Psoas muscle (tissue), 7 donors: ENCODE measurements at regions not wholly inside any gene's neighbourhood (a gene's known extent, or its start where the extent isn't known, plus 50 kb on each side); places are given as distances from the start of the nearest gene placed in this dataset.
"Not testable (repeated sequence)": the region's sequence is repeated elsewhere in the genome, so short reads cannot be mapped to it uniquely, and the experiment has no call there.

Source experiments
- ATAC-seq, 4 donors: fragments of 200-7000 bp; cut with Tn5 transposase; one replicate each; pipeline ENCODE4 v1.9.1; 2020; ENCODE audit warnings: moderate library complexity in 3 of 4, mild to moderate bottlenecking in 2 of 4
- DNase-seq, 2 donors: peaks; one replicate each; pipeline ENCODE4 v3.0.0-alpha.2; 2020
- H3K27ac ChIP-seq: fragments of 200-600 bp; one replicate; pipeline ENCODE4 v1.8.0; 2022
- H3K27me3 ChIP-seq, 3 donors: fragments of 200-600 bp in 1 of 3; one replicate each; pipeline versions ENCODE4 v1.6.1 to v1.8.0; 2013 to 2022; ENCODE audit warnings: low read length in 2 of 3, mild to moderate bottlenecking in 2 of 3, moderate library complexity in 1 of 3; ENCODE audit not compliant: insufficient read depth in 3 of 3
- H3K36me3 ChIP-seq, 2 donors: fragments of 200-600 bp in 1 of 2; one replicate each; pipeline versions ENCODE4 v1.6.1 to v1.8.0; 2013 to 2022; ENCODE audit warnings: low read depth in 1 of 2, mild to moderate bottlenecking in 1 of 2, moderate library complexity in 1 of 2; ENCODE audit not compliant: insufficient read depth in 1 of 2
- H3K4me1 ChIP-seq: fragments of 200-600 bp; one replicate; pipeline ENCODE4 v1.8.0; 2022
- H3K4me3 ChIP-seq: fragments of 200-600 bp; one replicate; pipeline ENCODE4 v1.8.0; 2022; ENCODE audit warnings: mild to moderate bottlenecking
- H3K9me3 ChIP-seq: fragments of 200-600 bp; one replicate; pipeline ENCODE4 v1.8.0; 2022
- CTCF ChIP-seq: fragments of 200-600 bp; IDR thresholded peaks from one replicate; pipeline ENCODE4 v1.8.0; 2022; ENCODE audit warnings: antibody characterized with exemption
- WGBS, 3 donors: extraction: QIAGEN DNeasy Blood & Tissue Kit; methylation state at CpG; one replicate each; pipeline versions ENCODE4 v1.1.6 to v1.1.7; 2013; 5-methylcytosine and 5-hydroxymethylcytosine counted together
- intact Hi-C, 2 donors: fragments of 100-400 bp; cut with DNase I; formaldehyde crosslinking; loops; one replicate each; pipeline versions ENCODE4 v1.11.0 to v1.14.2; 2022
- donor health status: healthy with polysubstance abuse.
- donor health status: DM: no; HTN: no; CAD: no; lungs with moderate emphysema.
- donor health status: Bipolar disorder and iron deficiency.
- donor health status: healthy.
- donor health status: DM: yes; HTN: yes; CAD: no.
- donor health status: DM: no; HTN: no; CAD: no.
- donor health status: DM: yes; HTN: yes; CAD: no.

GRCh38 chr5:30152431-30152830 lies 1041.1 kb upstream of the CDH6 start:
- no peak for DNase-seq

GRCh38 chr5:30150231-30150630 lies 1043.3 kb upstream of the CDH6 start:
- Histone ChIP-seq H3K9me3 (no peaks in the 10 kb centered on the region), H3K4me3 (no peak overlapping the region), H3K27ac (no peak overlapping the region), H3K4me1 (no peaks in the 10 kb centered on the region), H3K27me3 (no peaks in the 10 kb centered on the region), H3K36me3 (no peaks in the 10 kb centered on the region)
- intact Hi-C loops, result no loop called here
- ATAC-seq (no peak), DNase-seq (no peak)
- TF ChIP-seq CTCF, result no peak

More at GRCh38 chr5:30152431-30152830, 1041.1 kb upstream of the CDH6 start:
- Histone ChIP-seq H3K36me3 (no peaks in the 10 kb centered on the region), H3K27me3 (no peaks in the 10 kb centered on the region), H3K4me1 (no peaks in the 10 kb centered on the region), H3K27ac (no peak overlapping the region), H3K4me3 (no peak overlapping the region), H3K9me3 (no peaks in the 10 kb centered on the region)
- intact Hi-C loops, result no loop called here
- no peak for ATAC-seq
- 66 to 86% (median 71%) methylated on average over 1 of the region's 1 CpG for WGBS, 3 donors
- TF ChIP-seq CTCF, result no peak

GRCh38 chr5:30149526-30149925 lies 1044.0 kb upstream of the CDH6 start:
- Histone ChIP-seq H3K9me3 (no peaks in the 10 kb centered on the region), H3K27me3 (no peaks in the 10 kb centered on the region), H3K4me1 (no peaks in the 10 kb centered on the region), H3K27ac (no peak overlapping the region), H3K36me3 (no peaks in the 10 kb centered on the region), H3K4me3 (no peak overlapping the region)
- DNase-seq (no peak), ATAC-seq (no peak)
- intact Hi-C loops, result loop anchor here in 1 of 2 donors (10.0 kb wide), 1 partner anchor 815 kb away; no protein-coding TSS in a partner anchor
- no peak for TF ChIP-seq CTCF

GRCh38 chr5:30147976-30148375 lies 1045.5 kb upstream of the CDH6 start:
- WGBS, 3 donors, result 13 to 31% (median 25%) methylated on average over 1 of the region's 1 CpG
- Histone ChIP-seq H3K9me3 (no peaks in the 10 kb centered on the region), H3K27ac (no peak overlapping the region), H3K4me3 (no peak overlapping the region), H3K36me3 (no peaks in the 10 kb centered on the region), H3K27me3 (no peaks in the 10 kb centered on the region), H3K4me1 (no peaks in the 10 kb centered on the region)
- intact Hi-C loops, result loop anchor here in 1 of 2 donors (10.0 kb wide), 1 partner anchor 817 kb away; no protein-coding TSS in a partner anchor
- DNase-seq (no peak), ATAC-seq (no peak)
- TF ChIP-seq CTCF, result no peak

- not testable (repeated sequence) for H3K27me3 ChIP-seq, H3K4me1 ChIP-seq, ATAC-seq, H3K36me3 ChIP-seq, H3K9me3 ChIP-seq, DNase-seq, H3K27ac ChIP-seq, H3K4me3 ChIP-seq
- intact Hi-C loops, result loop anchor here in 1 of 2 donors (10.0 kb wide), 1 partner anchor 821 kb away; no protein-coding TSS in a partner anchor
- 62 to 77% (median 72%) methylated on average over 4 of the region's 4 CpGs for WGBS, 3 donors
These were observed 1049.4 kb upstream of the CDH6 start for GRCh38 chr5:30144059-30144458.
